GM12878 (cell line): ENCODE measurements at regions not wholly inside any gene's neighbourhood (a gene's known extent, or its start where the extent isn't known, plus 50 kb on each side); places are given as distances from the start of the nearest gene placed in this dataset.

Source experiments
- ATAC-seq: fragments of 200-7000 bp; cut with Tn5 transposase; 3 replicates; pipeline ENCODE4 v1.9.1; 2020; ENCODE audit warnings: mild to moderate bottlenecking, moderate library complexity
- BruUV-seq: library from RNA; stranded (reverse); fragments of 400-500 nt; replicated peaks from 2 replicates; lab custom pipeline; 2021; lab: Mats Ljungman, UMichigan
- CTCF ChIA-PET: fragments of 300-600 bp; sonication (Branson Sonifier 250); formaldehyde crosslinking; extraction: SDS; loops from one replicate; lab custom pipeline; 2021; ENCODE audit warnings: inconsistent platforms; lab: Yijun Ruan, JAX
- POLR2A ChIA-PET: fragments of 350-600 bp; formaldehyde crosslinking; extraction: SDS; loops from one replicate; lab custom pipeline; 2021; ENCODE audit warnings: inconsistent platforms; lab: Charles Lee
- RAD21 ChIA-PET: fragments of 300-600 bp; sonication (Branson Sonifier 250); formaldehyde crosslinking; loops from one replicate; lab custom pipeline; 2023; ENCODE audit warnings: antibody characterized with exemption; ENCODE audit not compliant: unreplicated experiment; lab: Charles Lee
- SMC1A ChIA-PET: fragments of 300-600 bp; sonication (Branson Sonifier 250); formaldehyde crosslinking; loops from one replicate; lab custom pipeline; 2023; ENCODE audit not compliant: unreplicated experiment, uncharacterized antibody; lab: Charles Lee
- DNase-seq: peaks from one replicate; pipeline ENCODE4 v3.0.0-alpha.2; 2011; ENCODE audit warnings: low read depth, low spot score
- FAIRE-seq: peaks from 3 replicates; lab custom pipeline; 2011; peaks lifted over from hg19 to GRCh38; lab: Jason Lieb, UNC
- H2AFZ ChIP-seq: 2 replicates; pipeline ENCODE4 v1.6.0; 2011; ENCODE audit warnings: low read depth, low read length, control low read depth; ENCODE audit not compliant: control insufficient read depth
- H3K27ac ChIP-seq: 2 replicates; pipeline ENCODE4 v1.5.1; 2011; ENCODE audit warnings: control low read depth; ENCODE audit not compliant: control insufficient read depth, insufficient read depth
- H3K27me3 ChIP-seq, 2 experiments: replicated peaks in 1 of 2; 2 replicates each; pipeline versions ENCODE4 v1.6.0 to v1.6.1; 2011; ENCODE audit warnings: low read length in 1 of 2; ENCODE audit not compliant: control insufficient read depth in 2 of 2, insufficient read depth in 2 of 2
- H3K36me3 ChIP-seq, 2 experiments: 2 replicates each; pipeline ENCODE4 v1.5.1; 2011; ENCODE audit warnings: low read length in 1 of 2; ENCODE audit not compliant: control insufficient read depth in 2 of 2, insufficient read depth in 2 of 2
- H3K4me1 ChIP-seq: 2 replicates; pipeline ENCODE4 v1.6.1; 2011; ENCODE audit warnings: mild to moderate bottlenecking, low read length, moderate library complexity, mixed read lengths; ENCODE audit not compliant: control insufficient read depth, insufficient read depth
- H3K4me2 ChIP-seq: 2 replicates; pipeline ENCODE4 v1.6.0; 2011; ENCODE audit warnings: control low read depth; ENCODE audit not compliant: control insufficient read depth, insufficient read depth
- H3K4me3 ChIP-seq: fragments of 200-600 bp; sonication (generic); 2 replicates; pipeline ENCODE4 v1.5.1; 2016
- H3K79me2 ChIP-seq: 2 replicates; pipeline ENCODE4 v1.6.0; 2011; ENCODE audit warnings: low read length; ENCODE audit not compliant: control insufficient read depth, insufficient read depth
- H3K9ac ChIP-seq: 2 replicates; pipeline ENCODE4 v1.8.0; 2011; ENCODE audit warnings: low read length, control low read depth, mixed read lengths; ENCODE audit not compliant: control insufficient read depth, insufficient read depth
- H3K9me3 ChIP-seq: replicated peaks from 3 replicates; pipeline ENCODE4 v1.5.1; 2011; ENCODE audit warnings: mild to moderate bottlenecking, low read length; ENCODE audit not compliant: control insufficient read depth, insufficient read depth
- H4K20me1 ChIP-seq: 2 replicates; pipeline ENCODE4 v1.6.0; 2011; ENCODE audit not compliant: control insufficient read depth, insufficient read depth
- CBFB ChIP-seq: IDR thresholded peaks from 2 replicates; pipeline ENCODE4 v1.6.1; 2016; ENCODE audit warnings: antibody characterized with exemption, low read depth
- E2F8 ChIP-seq: fragments of 450-650 bp; IDR thresholded peaks from 2 replicates; pipeline ENCODE4 v1.6.1; 2018; ENCODE audit warnings: mild to moderate bottlenecking, low read depth, moderate library complexity; ENCODE audit not compliant: partially characterized antibody
- E4F1 ChIP-seq: fragments of 450-650 bp; IDR thresholded peaks from 2 replicates; pipeline ENCODE4 v1.6.1; 2018; ENCODE audit warnings: borderline replicate concordance, mild to moderate bottlenecking; ENCODE audit not compliant: partially characterized antibody
- FOXM1 ChIP-seq: IDR thresholded peaks from 2 replicates; pipeline ENCODE4 v1.6.1; 2012; ENCODE audit warnings: low read depth, mild to moderate bottlenecking, inconsistent platforms, low read length, moderate library complexity
- KDM1A ChIP-seq: fragments of 200-600 bp; sonication (generic); IDR thresholded peaks from 2 replicates; pipeline ENCODE4 v1.6.1; 2016; ENCODE audit warnings: borderline replicate concordance
- MXI1 ChIP-seq: fragments of 150-350 bp; IDR thresholded peaks from 2 replicates; pipeline ENCODE4 v1.6.1; 2011; ENCODE audit warnings: low read depth, mild to moderate bottlenecking, inconsistent platforms, low read length, improper control_type of control experiment
- MYC ChIP-seq: IDR thresholded peaks from 2 replicates; pipeline ENCODE4 v1.6.1; 2011; ENCODE audit warnings: mild to moderate bottlenecking, low read length, moderate library complexity, inconsistent platforms; ENCODE audit not compliant: insufficient read depth, insufficient replicate concordance, insufficient read length, severe bottlenecking
- NR2C1 ChIP-seq: fragments of 450-650 bp; IDR thresholded peaks from 2 replicates; pipeline ENCODE4 v1.6.1; 2017; ENCODE audit warnings: antibody characterized with exemption, mild to moderate bottlenecking, moderate library complexity
- POLR2A ChIP-seq: IDR thresholded peaks from 2 replicates; pipeline ENCODE4 v1.6.1; 2011; ENCODE audit warnings: low read depth, mild to moderate bottlenecking, low read length
- POLR2AphosphoS2 ChIP-seq: IDR thresholded peaks from 2 replicates; pipeline ENCODE4 v1.6.1; 2011; ENCODE audit warnings: low read depth, mild to moderate bottlenecking, low read length, improper control_type of control experiment, moderate library complexity
- RAD21 ChIP-seq: IDR thresholded peaks from 2 replicates; pipeline ENCODE4 v1.6.1; 2011; ENCODE audit warnings: mild to moderate bottlenecking, low read depth, low read length, moderate library complexity; ENCODE audit not compliant: insufficient read depth
- SMAD1 ChIP-seq: fragments of 450-650 bp; IDR thresholded peaks from 2 replicates; pipeline ENCODE4 v1.6.1; 2018; ENCODE audit warnings: mild to moderate bottlenecking, low read depth; ENCODE audit not compliant: partially characterized antibody
- TCF12 ChIP-seq: IDR thresholded peaks from 2 replicates; pipeline ENCODE4 v1.6.1; 2011; ENCODE audit warnings: low read depth, mild to moderate bottlenecking, low read length
- ZNF207 ChIP-seq: fragments of 450-650 bp; IDR thresholded peaks from 2 replicates; pipeline ENCODE4 v1.6.1; 2014; ENCODE audit warnings: antibody characterized with exemption, mild to moderate bottlenecking, borderline replicate concordance
- ZNF622 ChIP-seq: fragments of 450-650 bp; IDR thresholded peaks from 2 replicates; pipeline ENCODE4 v1.6.1; 2017; ENCODE audit warnings: mild to moderate bottlenecking, inconsistent platforms
- WGBS: methylation state at CpG from one replicate; pipeline ENCODE4 v1.1.6; 2016; ENCODE audit warnings: low lambda C conversion rate; ENCODE audit not compliant: insufficient replicate concordance, insufficient coverage; ENCODE audit errors: missing lambda C conversion rate; 5-methylcytosine and 5-hydroxymethylcytosine counted together
- in situ Hi-C: fragments of 300-500 bp; cut with MboI; formaldehyde crosslinking; loops from 9 replicates; pipeline ENCODE4 v1.14.3; 2018; ENCODE audit warnings: mixed read lengths
- intact Hi-C: fragments of 100-400 bp; cut with micrococcal nuclease; formaldehyde crosslinking; loops from one replicate; pipeline ENCODE4 v1.14.2; 2022; ENCODE audit not compliant: unreplicated experiment
- TF ChIP-seq, protein P1 (sequence below): fragments of 450-650 bp; IDR thresholded peaks from 2 replicates; pipeline ENCODE4 v1.6.1; 2017; ENCODE audit warnings: mild to moderate bottlenecking

DNA sequence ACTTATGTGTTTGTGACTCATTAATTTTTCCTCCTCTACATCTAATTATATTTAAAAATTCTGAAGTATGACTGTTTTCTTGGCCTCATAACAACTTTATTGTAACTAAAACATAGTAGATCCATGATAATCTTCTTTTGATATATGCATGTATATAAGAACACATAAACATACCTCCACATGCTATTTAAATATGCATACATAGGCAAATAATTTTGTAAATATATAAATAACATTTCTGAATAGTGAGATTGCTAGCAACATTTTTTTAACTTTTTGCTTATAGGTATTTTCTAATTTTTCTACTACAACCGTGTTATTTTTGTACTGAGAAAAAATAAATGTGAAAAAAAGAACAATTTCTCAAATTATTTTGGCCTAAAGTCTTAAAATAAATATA lies 627.6 kb downstream of the HTR1B start (continued):
- TF ChIP-seq, protein P1, sequence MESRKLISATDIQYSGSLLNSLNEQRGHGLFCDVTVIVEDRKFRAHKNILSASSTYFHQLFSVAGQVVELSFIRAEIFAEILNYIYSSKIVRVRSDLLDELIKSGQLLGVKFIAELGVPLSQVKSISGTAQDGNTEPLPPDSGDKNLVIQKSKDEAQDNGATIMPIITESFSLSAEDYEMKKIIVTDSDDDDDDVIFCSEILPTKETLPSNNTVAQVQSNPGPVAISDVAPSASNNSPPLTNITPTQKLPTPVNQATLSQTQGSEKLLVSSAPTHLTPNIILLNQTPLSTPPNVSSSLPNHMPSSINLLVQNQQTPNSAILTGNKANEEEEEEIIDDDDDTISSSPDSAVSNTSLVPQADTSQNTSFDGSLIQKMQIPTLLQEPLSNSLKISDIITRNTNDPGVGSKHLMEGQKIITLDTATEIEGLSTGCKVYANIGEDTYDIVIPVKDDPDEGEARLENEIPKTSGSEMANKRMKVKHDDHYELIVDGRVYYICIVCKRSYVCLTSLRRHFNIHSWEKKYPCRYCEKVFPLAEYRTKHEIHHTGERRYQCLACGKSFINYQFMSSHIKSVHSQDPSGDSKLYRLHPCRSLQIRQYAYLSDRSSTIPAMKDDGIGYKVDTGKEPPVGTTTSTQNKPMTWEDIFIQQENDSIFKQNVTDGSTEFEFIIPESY, result no peak
- no peak for TF ChIP-seq TCF12
- TF ChIP-seq POLR2AphosphoS2, result no peak
- no peak for TF ChIP-seq E4F1
- no peak for TF ChIP-seq CBFB
- no peak for TF ChIP-seq ZNF207
- no peak for TF ChIP-seq POLR2A
- TF ChIP-seq SMAD1, result no peak
- no peak for TF ChIP-seq FOXM1
- no peak for TF ChIP-seq ZNF622

DNA sequence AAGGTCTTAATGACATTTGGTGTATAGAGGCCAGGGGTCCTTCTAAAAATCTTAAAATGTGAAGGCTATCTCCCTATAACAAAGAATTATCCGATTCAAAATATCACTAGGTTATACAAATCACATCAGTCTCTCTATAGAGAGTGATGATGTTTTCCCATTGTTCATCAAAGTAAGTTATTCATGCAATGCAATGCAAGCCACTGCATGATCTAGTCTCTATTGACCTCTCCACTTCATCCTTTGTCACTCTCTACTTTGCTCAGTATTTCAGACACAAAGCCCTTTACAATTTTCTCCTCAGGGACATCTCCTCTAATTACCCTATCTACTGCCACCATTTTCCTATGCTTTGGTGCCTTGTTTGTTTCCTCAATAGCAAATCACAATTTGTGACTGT lies 628.0 kb downstream of the HTR1B start:
- Histone ChIP-seq H3K27me3 (no peaks in the 10 kb centered on the region), H3K9ac (no peak overlapping the region), H3K4me2 (no peak overlapping the region), H3K36me3 (no peaks in the 10 kb centered on the region), H4K20me1 (no peaks in the 10 kb centered on the region), H3K79me2 (no peaks in the 10 kb centered on the region), H3K4me1 (no peaks in the 10 kb centered on the region), H3K9me3 (no peaks in the 10 kb centered on the region), H3K4me3 (no peak overlapping the region), H3K27ac (no peak overlapping the region), H2AFZ (no peak overlapping the region)
- CTCF ChIA-PET, result no interaction called here
- intact Hi-C loops (no loop called here), in situ Hi-C loops (no loop called here)
- FAIRE-seq (no peak), ATAC-seq (no peak), DNase-seq (no peak)
- BruUV-seq, result no TSS peak
- RAD21 ChIA-PET, result no interaction called here
- 0% methylated on average over 1 of the region's 1 CpG for WGBS
- POLR2A ChIA-PET, result no interaction called here
- SMC1A ChIA-PET, result interaction anchor here (0.5 kb wide), 1 partner anchor 194 kb away, joined by 3 read pairs; no protein-coding TSS in a partner anchor
- TF ChIP-seq MXI1, result no peak
- TF ChIP-seq E2F8, result no peak
- no peak for TF ChIP-seq RAD21
- no peak for TF ChIP-seq NR2C1
- no peak for TF ChIP-seq KDM1A
- no peak for TF ChIP-seq MYC
- TF ChIP-seq, all 136 proteins: peak for 0
